GM18858 (cell line): ENCODE measurements at regions not wholly inside any gene's neighbourhood (a gene's known extent, or its start where the extent isn't known, plus 50 kb on each side); places are given as distances from the start of the nearest gene placed in this dataset.

ENCODE experiments used
- ATAC-seq: cut with Tn5 transposase; IDR thresholded peaks from one replicate; pipeline ENCODE4 v1.9.1; 2021; ENCODE audit not compliant: unreplicated experiment

DNA sequence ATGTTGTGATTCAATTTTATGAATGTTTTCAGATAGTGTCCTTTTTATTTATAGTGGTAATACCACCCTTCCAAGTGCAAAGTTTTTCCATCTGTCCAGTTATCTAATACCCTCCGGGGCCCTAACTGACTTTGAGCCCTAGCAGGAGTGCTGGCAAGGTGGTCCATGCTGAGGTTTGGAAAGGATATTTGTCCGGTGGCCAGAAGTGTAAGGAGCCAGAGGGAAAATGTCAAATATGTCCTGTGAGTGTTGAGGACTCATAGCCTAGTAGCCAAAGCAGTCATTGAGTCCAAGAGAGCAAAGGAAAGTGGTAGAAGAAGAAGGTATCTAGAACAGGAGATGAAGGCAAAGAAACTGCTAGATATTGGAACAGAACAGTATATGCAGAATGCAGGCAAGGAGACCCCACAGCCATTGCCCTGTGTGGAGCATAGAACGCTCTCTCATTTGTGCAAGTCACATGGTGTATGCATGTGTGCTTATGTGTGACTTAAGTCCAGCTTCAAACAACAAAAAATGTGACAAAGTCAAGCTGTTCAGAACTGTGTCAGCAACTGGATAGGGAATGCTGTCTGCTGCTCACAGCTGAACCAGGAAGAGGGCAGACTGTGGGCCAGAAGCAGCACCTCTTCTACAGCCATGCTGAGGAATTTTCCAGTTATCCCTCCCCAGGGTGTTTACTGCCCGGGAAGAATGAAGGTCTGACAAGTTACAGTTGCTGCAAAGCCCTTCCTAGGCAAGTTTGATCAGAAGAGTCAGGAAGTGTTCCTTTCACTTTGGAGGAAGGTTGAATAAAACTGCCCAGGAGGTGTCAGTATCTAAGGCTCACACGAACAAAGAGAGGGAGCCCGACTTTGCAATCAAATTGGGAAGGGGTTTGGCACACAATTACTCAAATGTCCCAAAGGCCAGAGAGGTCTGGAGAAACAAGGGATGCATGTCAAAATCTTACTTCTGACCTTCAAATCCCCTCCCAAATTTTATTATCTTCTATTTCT lies 463.3 kb upstream of the DMAC1 start:
- no peak for ATAC-seq

DNA sequence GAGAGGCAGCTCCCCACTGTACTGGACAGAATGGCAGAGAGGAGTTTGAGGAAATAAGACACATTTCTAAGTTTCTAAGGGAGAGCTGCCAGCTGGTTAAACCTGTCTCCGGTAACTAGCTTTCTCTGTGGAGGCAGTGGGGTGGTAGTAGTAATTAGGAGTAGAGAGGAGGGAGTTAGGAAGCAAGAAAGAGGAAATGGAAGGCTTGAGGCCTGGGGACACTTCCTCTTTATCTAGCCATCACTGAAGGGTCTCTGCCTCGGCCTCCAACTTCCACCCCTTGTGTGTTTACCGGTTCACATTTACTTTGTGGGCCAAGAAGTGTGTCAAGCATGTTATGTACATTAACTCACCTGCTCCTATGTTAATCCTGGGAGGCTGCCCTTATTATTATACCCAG lies 462.2 kb upstream of the DMAC1 start:
- ATAC-seq = no peak

DNA sequence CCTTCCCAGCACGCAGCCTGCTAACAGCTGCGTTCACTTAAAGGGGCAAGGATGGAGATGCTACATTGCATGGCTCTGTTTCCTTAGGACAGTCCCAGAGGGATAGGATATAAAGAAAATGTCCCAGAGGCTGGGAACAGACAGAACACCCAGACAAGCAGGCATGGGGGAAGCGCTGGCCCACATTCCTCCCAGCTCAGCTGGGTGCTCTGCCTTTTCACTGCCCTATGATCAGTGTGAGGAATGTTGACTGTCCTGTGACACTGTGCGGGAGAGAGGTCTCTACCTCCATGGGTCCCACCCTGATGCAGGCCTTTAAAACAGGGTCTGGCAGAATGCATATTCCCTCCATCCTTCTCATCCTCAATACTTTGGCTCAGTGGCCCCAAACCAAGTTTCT lies 459.4 kb upstream of the DMAC1 start:
- ATAC-seq = no peak

DNA sequence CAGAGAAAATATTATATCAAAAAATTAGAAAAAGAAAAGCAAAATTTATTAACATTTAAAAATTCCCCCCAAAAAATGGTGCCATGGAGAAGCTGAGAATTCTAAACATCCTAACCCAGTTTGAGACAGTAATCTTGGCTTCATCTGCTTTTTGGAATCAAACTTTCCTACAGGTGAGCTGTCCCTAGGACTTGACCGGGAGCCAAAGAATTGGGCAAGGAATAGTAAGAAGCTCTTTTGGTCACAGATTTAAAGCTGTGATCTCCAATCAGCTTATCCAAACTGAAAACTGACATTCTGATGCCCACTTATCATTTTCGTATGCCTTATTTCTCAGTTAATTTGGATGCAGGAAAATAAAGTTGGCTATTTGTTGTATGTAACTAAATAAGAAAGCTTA lies 457.3 kb upstream of the DMAC1 start:
- no peak for ATAC-seq

DNA sequence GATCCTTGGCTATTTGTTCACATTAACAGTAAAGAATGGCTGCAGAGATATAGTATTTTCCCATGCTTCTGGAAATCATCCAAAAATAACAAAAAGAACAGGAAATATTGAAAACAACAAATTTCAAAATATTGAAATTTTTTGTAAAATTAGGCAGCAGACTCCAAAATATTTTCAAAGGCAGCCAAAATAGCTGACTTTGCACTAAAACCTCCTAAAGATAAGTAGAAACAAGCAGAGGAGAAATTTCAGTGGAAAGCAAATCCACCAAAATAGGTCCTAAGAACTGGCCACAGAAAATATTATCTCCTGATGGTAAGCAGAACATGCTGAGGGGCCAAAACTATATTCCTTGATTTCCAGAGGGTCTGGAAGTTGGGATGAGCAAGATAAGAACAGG lies 456.3 kb upstream of the DMAC1 start:
- ATAC-seq = no peak

DNA sequence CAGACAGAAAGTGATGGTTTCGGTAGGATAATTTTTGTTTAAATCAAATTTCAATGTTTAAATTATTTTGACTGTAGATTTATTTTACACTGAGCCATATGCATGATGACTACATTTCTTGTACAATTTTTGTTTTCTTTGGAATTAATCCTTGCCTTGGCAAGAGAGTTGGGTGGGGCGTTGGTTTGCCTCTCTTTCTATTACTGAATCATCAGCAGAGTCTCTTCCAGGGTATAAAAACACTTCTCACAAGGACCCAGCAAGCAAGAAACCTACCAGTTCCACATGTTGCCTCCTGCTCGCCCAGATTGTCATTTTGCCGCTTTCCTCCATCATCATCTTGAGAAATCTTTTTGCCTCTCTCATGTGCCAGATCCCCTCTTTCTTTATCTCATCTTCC lies 455.0 kb upstream of the DMAC1 start:
- ATAC-seq = no peak

DNA sequence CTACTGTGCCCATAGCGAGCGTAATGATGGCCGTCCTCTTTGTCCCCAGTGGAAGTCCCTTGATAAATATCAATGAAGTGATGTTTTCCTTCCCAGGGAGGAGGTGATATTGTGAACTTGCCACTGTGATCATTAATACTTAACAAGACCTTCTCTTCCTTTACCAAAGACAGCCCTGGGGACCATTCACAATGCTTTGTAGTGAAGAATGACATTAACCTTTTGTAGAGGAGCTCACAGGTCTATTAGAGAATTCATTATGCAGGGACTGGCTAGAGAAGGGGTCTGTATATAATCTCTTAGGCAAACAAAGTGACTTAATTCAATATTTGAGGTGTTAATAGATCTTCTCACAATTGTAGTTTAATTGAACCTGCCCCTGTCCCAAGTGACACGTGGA lies 452.9 kb upstream of the DMAC1 start:
- ATAC-seq = no peak

DNA sequence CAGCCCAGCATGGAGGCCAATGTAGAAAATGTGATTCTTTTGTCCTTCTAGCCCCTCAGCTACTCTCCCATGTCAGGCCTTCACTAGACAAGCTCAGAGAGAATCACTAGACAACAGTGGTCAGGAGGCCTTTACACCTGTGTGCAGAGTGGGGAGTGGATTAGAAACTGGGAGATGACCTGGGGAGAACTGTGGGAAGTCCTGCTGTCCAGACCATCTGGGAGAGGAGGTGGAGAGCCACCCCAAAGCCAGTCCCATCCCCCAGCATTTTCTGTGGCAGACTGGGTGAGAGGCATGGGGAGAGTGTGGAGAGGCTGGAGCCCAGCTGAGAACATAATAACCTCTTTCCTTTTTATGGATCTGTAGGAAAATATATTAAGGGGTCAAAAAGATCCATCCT lies 452.0 kb upstream of the DMAC1 start:
- no peak for ATAC-seq

DNA sequence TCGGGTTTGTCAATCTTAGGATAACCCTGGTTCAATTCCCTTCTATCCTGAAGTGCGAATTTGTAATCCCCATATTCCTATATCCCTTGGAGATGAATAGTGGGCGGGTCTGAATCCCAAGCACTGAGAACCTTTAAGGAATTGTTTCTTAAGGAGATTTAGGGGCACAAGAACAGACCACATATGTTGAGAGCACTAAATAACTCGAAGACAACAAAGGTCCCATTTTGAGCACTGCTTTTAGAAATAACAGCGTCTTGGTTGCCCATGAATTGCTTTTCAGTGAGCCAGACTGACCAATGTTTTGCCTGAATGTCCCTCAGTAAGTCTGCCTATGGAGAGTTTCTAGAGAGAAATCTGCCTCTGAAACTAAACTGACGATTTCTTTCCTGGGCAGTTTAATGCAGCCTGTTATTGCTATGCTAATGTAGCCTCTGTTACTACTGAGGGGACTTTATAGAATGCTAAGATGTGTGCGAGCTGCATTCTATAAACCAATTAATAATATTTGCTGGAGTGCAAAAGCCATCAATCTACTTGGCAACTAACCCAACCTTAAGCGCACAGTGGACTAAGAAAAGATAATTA lies 445.0 kb upstream of the DMAC1 start:
- ATAC-seq = no peak

DNA sequence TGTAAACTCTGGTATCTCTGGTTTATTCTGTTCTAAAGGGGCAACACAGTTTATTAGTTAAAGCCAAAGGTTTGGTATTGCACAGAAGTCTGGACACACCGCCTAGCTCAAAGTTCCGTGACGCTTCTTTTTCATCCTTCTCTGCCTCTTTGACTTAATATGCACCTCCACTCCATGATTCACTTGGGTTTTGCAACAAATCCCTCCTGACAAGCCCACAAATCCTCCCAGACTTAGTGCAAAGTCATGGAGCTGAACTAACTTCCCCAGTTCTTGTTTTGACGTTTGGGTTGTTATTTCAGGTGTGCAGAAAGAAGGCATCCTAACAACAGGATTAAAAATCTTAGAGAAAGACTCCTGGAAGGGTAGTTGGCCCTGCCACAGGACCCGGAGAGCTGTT lies 441.6 kb upstream of the DMAC1 start:
- ATAC-seq = no peak

DNA sequence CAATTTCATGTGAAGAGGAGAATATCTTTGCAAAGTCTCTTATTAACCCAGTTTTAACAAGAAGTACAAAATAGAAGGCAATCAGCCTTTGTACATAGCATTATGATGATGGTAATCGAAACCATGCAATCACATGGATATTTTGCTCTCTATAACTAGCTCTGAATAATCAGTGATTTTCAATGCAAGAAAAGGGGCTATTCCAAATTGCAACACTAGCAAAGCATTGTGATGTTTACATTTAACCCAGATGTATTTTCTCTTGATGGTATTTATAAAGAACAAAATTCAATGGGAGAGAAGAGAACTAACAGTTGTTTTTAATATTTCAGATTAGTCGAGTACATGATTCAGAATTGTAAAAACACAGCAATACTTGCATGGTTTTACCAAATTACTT lies 437.5 kb upstream of the DMAC1 start:
- ATAC-seq = no peak

DNA sequence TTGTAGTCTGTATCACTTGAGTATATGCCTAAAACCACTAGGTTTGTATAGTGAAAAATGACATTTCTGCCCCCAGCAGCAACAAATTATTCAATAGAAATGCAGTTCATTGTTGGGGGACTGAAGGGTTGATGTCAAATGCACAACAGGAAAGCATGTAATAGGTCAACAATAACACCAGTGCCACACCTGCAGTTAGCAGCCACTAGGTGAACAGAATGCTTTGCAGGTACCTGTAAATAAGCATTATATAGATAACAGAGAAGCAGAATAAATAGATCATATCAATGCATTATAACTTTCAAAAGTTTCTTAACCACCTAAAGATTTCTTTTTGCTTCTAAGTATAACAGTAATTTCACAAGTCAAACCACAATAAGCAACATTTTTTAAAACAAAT lies 435.9 kb upstream of the DMAC1 start:
- no peak for ATAC-seq

DNA sequence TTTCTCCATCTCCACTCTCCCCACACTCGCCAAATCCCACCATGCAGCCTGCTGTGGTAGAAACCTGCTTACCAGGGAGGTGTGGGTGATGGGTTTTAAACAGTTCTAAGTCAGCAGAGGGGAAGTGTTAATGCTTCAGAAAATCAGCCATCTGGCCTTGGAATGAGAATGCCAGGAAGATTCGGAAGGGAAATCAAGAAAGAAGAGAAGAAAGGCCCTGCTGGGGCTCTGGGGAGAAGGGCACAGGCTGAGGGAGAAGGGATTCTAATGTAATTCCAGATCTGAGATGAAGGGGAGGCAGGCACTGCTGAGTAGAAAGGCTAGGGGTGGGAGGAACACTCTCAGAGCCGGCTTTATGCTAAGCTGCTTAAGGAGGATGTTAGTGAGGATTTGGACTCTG lies 434.7 kb upstream of the DMAC1 start:
- ATAC-seq = no peak

DNA sequence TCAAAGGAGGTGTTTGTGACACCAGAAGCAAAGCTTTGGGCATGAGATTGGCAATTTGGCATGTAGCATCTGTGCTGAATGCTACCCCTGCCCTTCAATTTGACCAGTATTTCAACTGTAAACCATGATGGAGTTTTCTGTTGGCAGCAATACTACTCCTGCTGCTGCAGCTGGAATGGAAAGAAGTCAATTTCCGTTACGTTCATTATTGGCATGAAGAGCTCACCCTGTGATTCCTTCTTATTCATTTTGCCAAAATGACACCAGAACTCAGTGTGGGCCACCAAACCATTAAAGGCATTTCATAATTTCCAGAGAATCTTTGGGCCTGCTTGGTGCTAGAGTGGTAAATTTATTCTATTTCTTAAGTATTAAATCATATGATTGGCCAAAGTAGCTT lies 433.1 kb upstream of the DMAC1 start:
- ATAC-seq = no peak

DNA sequence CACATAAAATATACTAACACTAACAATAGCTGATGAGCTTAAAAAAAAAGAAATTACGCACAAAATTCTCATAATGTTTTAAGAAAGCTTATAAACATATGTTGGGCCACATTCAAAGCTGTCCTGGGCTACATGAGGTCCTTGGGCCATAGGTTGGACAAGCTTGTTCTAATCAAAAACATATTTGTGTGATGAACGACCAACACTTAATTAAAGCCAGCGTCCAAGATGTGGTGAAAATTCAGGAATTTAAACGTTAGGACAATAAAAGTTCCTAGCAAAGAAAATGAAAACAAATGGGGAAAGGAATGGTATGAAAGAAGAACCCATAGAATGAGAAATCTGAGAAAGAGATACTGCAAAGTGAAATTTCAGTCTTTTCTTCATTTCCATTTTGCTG lies 429.6 kb upstream of the DMAC1 start:
- no peak for ATAC-seq

DNA sequence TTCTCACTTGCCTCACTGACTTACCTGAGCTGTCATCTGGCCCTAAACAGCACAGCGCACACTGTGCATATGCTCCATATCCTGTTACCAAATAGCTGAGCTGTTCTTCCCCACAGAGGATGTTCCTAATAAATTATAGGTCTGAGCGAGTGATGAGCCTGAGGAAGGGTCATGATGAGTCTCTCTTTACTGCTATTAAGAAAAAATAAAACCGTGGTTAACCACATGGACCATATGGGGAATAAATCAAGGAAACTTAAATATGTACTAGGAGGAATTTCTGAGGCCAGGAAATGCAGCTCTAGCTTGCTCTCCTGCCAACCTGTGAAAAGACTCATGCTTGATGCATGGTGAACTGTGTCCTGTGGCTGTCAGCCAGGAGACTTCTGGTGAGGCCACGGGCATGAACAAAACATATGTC lies 424.8 kb upstream of the DMAC1 start:
- no peak for ATAC-seq

DNA sequence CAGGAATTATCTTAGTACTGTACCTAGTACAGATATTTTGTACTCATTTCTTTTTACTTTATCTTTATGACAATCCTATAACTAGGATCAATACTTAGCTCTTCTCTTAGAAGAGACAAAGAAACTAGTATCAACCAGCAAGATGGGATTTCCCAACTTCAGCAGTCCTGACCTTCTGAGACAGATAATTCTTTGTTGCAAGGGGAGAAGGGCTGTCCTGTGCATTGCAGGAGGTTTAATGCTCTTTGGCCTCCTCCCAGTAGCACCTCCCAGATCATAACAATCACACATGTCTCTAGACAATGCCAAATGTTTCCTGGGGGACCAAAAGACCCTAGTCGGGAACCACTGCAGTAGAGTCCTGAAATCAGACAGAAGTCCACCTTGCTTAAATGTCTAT lies 424.3 kb upstream of the DMAC1 start:
- no peak for ATAC-seq

DNA sequence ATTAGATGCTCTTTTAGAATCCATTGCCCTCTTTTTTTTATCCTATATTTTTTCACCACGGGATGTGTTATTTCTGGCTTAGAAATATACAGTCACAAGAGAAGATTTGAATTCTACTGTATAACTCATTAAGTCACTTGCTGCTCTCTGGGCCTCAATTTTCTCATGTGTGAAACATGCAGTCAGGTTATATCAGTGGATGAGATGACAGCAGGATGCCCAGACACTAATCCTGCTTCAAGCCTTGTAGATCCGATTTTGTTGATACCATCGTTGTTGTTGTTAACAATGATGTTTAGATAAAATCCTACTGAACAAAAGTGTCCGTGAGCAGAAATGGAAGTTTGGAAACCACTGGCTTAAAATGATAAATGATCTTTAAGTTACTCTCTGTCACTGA lies 421.9 kb upstream of the DMAC1 start:
- no peak for ATAC-seq

DNA sequence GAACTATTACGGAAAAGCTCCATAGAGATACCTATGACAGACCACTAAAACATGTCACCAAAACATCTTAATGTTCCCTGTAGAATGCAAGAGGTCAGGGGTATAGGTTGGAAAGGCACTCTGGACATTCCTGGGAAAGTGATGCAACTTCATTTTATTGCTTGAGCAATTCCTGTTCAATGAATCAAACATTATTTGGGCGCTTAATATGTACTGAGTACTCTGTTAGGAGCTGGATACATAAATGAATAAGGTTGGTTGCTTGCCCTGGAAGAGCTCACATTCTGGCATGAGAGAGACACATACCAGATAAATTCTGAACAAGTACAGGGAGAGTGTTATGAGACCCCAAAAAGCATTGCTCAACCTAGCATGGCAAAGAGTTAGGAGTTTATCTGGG lies 408.9 kb upstream of the DMAC1 start:
- no peak for ATAC-seq

DNA sequence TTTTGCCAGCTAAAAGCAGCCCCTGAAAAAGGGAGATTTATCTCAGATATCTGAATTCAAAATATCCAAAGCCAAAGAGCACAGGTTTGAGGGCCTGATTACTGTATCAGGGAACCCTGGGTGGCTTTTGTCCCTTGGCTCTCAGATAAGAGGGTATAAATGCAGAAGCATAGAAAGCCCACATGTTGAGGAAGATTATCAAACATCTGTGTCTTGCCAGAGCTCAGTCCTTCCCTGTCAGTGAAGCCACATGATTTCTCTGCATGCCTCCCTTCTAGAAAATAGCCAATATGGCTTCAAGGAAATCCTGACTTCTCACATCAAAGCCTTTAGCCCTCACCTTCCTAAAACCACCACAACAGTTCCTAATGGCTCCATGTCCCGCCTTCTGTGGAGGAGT lies 408.0 kb upstream of the DMAC1 start:
- ATAC-seq = no peak

DNA sequence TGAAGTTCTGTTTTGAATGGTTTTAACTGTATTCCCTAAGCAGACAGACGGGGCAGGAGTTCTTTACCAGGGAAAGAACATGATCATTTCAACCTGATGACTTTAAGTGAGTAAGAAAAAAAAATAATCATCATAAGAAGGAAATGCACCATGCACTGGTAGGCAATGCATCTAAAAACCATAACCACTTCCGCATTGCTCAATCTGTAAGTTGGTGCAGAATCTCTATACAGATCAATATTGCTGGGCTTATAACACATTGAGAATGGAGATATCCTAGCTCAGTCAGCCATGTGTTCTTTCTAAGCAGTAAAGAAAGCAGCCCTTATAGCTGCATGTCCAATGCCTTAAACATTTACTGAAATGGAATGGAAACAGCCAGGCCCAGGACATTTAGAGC lies 407.1 kb upstream of the DMAC1 start:
- no peak for ATAC-seq

DNA sequence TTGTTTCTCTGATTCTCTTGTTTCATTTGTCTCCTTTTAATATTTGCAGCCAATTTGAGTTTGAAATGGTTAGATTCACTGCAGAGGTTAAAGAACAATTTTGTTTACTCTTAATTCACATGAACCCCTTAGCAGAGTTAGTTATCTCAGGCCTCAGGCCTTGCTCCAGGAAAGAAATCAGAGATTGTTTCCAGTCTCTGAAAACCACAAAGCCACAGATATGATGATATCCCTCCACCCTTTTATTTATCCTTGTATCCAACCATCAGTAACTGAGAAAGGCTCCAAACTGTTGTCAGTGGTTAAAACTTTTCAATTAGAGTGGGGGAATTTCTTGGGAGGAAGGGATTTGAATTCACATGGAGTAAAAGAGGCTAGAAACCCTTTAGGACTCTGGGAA lies 406.0 kb upstream of the DMAC1 start:
- no peak for ATAC-seq

DNA sequence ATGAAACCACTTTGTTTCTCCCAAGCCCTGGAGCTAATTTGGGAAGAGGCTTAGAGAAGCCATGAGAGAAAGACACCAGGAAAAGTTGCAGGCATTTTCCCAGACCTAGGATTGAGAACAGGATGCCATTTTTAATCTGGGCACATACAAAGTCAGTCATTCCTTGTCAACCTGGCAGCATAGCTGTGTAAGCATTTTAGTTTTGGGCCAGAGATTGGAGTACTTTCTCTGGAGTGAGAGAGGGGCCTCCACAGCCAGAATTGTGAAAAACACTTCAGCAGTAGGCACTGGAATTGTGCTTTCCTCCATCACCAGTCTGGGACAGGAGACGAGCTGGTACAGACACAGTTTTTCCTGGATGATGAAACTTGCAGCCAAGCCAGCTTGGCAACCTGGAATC lies 390.3 kb upstream of the DMAC1 start:
- no peak for ATAC-seq
